Ovary (tissue), 3 donors: ENCODE measurements at regions not wholly inside any gene's neighbourhood (a gene's known extent, or its start where the extent isn't known, plus 50 kb on each side); places are given as distances from the start of the nearest gene placed in this dataset.

ENCODE experiments used
- CTCF ChIP-seq, 3 donors: fragments of 450-650 bp in 2 of 3; fragments of 200-600 bp in 1 of 3; IDR thresholded peaks; one replicate each; pipeline versions ENCODE4 v1.5.1 to v1.8.0; 2016 to 2022; ENCODE audit warnings: antibody characterized with exemption in 3 of 3, mild to moderate bottlenecking in 1 of 3
- POLR2A ChIP-seq: fragments of 450-650 bp; IDR thresholded peaks from one replicate; pipeline ENCODE4 v1.6.1; 2017; ENCODE audit warnings: antibody characterized with exemption, mild to moderate bottlenecking, moderate library complexity
- donor health status: DM: no; HTN: no; CAD: no.

DNA sequence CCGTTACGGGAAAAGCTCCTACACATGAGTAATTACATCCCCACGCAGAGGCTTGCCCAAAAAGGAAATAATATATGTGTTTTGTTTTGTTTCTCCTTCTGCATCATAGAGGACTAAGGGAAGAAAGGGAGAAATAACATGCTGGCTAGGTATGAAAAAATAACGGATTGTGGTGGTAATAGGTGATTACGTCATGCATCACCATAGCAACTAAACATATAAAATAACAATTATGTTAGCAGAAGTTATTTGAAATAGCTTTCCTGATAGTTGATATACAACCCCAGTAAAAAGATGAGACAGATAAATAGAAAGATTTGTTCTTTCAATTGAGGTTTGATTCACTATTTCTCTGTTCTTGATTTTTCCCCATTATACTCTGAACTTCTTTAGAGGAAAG lies 518.0 kb downstream of the ZNF516 start:
- TF ChIP-seq CTCF (IDR thresholded peaks at IDR 0.05) (no peak), POLR2A (no peak)
